ENCODE measurements at regions not wholly inside any gene's neighbourhood (a gene's known extent, or its start where the extent isn't known, plus 50 kb on each side); places are given as distances from the start of the nearest gene placed in this dataset.
"Not testable (repeated sequence)": the region's sequence is repeated elsewhere in the genome, so short reads cannot be mapped to it uniquely, and the experiment has no call there.

- DNase-seq, result no peak
Measured at GRCh38 chr18:64695851-64696553, 547.1 kb upstream of the LINC00305 start.

- DNase-seq, result no peak
Measured at GRCh38 chr18:64693766-64694165, 544.9 kb upstream of the LINC00305 start.

- DNase-seq, result no peak
Measured at GRCh38 chr18:64692826-64693225, 543.9 kb upstream of the LINC00305 start.

GRCh38 chr18:64679121-64679520, 530.2 kb upstream of the LINC00305 start:
- DNase-seq, result no peak

- no peak for DNase-seq
Measured at GRCh38 chr18:64678048-64678447, 529.2 kb upstream of the LINC00305 start.

GRCh38 chr18:64674694-64675093, 525.8 kb upstream of the LINC00305 start:
- no peak for DNase-seq

- DNase-seq, result not testable (repeated sequence)
Measured at GRCh38 chr18:64671293-64671692, 522.4 kb upstream of the LINC00305 start.

GRCh38 chr18:64668461-64668962, 519.6 kb upstream of the LINC00305 start:
- no peak for DNase-seq

GRCh38 chr18:64663086-64663485, 514.2 kb upstream of the LINC00305 start:
- DNase-seq, result no peak

- DNase-seq, result no peak
Measured at GRCh38 chr18:64659196-64659595, 510.3 kb upstream of the LINC00305 start.

- DNase-seq, result no peak
Measured at GRCh38 chr18:64653068-64653467, 504.2 kb upstream of the LINC00305 start.

- no peak for DNase-seq
Measured at GRCh38 chr18:64650068-64650467, 501.2 kb upstream of the LINC00305 start.

GRCh38 chr18:64645753-64646152, 496.9 kb upstream of the LINC00305 start:
- no peak for DNase-seq

GRCh38 chr18:64639536-64639935, 490.6 kb upstream of the LINC00305 start:
- no peak for DNase-seq

- DNase-seq, result no peak
Measured at GRCh38 chr18:64620971-64621560, 472.2 kb upstream of the LINC00305 start.

- DNase-seq, result no peak
Measured at GRCh38 chr18:64618390-64618789, 469.5 kb upstream of the LINC00305 start.

GRCh38 chr18:64615021-64615420, 466.1 kb upstream of the LINC00305 start:
- DNase-seq, result no peak

- DNase-seq, result no peak
Measured at GRCh38 chr18:64614446-64614845, 465.6 kb upstream of the LINC00305 start.

GRCh38 chr18:64592246-64592645, 443.4 kb upstream of the LINC00305 start:
- DNase-seq, result no peak

GRCh38 chr18:64589000-64589399, 440.1 kb upstream of the LINC00305 start:
- no peak for DNase-seq

GRCh38 chr18:64566456-64566855, 417.6 kb upstream of the LINC00305 start:
- no peak for DNase-seq

- DNase-seq, result no peak
Measured at GRCh38 chr18:64562651-64563050, 413.8 kb upstream of the LINC00305 start.

- DNase-seq, result no peak
Measured at GRCh38 chr18:64546451-64546850, 397.6 kb upstream of the LINC00305 start.

GRCh38 chr18:64539847-64540246, 391.0 kb upstream of the LINC00305 start:
- no peak for DNase-seq

- no peak for DNase-seq
Measured at GRCh38 chr18:64528646-64529045, 379.8 kb upstream of the LINC00305 start.

All from activated CD4-positive, alpha-beta T cell treated with anti-CD3 and anti-CD28 coated beads, Interleukin-10, Interleukin-2, amounts not matched to agents 100 ng/mL and 50 ng/mL, durations not matched to agents 16 hours and 8 hours (primary cell).